Epithelial cell of esophagus (primary cell): ENCODE measurements at regions not wholly inside any gene's neighbourhood (a gene's known extent, or its start where the extent isn't known, plus 50 kb on each side); places are given as distances from the start of the nearest gene placed in this dataset.
"Not testable (repeated sequence)": the region's sequence is repeated elsewhere in the genome, so short reads cannot be mapped to it uniquely, and the experiment has no call there.

Source experiments
- DNase-seq: peaks from one replicate; pipeline ENCODE4 v3.0.0; 2010; ENCODE audit warnings: low read depth
- H3K4me3 ChIP-seq: 2 replicates; pipeline ENCODE4 v1.5.1; 2011; ENCODE audit warnings: mild to moderate bottlenecking, low read length, control low read depth
- TF ChIP-seq, protein P1 (sequence below): IDR thresholded peaks from 2 replicates; pipeline ENCODE4 v1.5.1; 2011; ENCODE audit warnings: low read depth, mild to moderate bottlenecking, low read length, control low read depth, inconsistent platforms; ENCODE audit not compliant: insufficient read depth; ENCODE audit errors: missing control alignments

DNA sequence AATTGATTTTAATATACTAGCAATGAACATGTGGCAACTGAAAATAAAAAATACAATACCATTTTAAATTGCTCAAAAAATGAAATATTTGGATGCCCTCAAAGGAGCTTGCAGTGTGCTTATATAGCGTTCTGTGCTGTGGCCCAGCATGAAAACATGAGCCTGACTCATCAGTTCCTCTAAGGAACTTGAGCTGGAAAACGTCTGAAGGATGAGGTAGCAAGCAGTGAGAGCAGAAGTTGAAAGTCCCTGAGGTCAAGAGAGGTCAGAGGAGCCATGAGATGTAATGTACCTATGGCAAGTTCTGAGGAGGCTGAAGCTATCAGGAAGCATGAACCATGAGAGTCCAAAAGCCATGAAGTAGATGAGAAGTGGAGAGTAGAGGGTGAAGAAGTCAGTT is 59.7 kb downstream of the HMGB3 start:
- no peak overlapping the region for H3K4me3 ChIP-seq
- DNase-seq = no peak
- TF ChIP-seq, protein P1, sequence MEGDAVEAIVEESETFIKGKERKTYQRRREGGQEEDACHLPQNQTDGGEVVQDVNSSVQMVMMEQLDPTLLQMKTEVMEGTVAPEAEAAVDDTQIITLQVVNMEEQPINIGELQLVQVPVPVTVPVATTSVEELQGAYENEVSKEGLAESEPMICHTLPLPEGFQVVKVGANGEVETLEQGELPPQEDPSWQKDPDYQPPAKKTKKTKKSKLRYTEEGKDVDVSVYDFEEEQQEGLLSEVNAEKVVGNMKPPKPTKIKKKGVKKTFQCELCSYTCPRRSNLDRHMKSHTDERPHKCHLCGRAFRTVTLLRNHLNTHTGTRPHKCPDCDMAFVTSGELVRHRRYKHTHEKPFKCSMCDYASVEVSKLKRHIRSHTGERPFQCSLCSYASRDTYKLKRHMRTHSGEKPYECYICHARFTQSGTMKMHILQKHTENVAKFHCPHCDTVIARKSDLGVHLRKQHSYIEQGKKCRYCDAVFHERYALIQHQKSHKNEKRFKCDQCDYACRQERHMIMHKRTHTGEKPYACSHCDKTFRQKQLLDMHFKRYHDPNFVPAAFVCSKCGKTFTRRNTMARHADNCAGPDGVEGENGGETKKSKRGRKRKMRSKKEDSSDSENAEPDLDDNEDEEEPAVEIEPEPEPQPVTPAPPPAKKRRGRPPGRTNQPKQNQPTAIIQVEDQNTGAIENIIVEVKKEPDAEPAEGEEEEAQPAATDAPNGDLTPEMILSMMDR = no peak

- H3K4me3 ChIP-seq, DNase-seq: not testable (repeated sequence)
Observed at GRCh38 chrX:151066373-151066772, 83.2 kb downstream of the HMGB3 start.

- TF ChIP-seq, protein P1 = no peak
- no peak for DNase-seq
- no peak overlapping the region for H3K4me3 ChIP-seq
Observed at GRCh38 chrX:151073767-151074166, 90.6 kb downstream of the HMGB3 start.

DNA sequence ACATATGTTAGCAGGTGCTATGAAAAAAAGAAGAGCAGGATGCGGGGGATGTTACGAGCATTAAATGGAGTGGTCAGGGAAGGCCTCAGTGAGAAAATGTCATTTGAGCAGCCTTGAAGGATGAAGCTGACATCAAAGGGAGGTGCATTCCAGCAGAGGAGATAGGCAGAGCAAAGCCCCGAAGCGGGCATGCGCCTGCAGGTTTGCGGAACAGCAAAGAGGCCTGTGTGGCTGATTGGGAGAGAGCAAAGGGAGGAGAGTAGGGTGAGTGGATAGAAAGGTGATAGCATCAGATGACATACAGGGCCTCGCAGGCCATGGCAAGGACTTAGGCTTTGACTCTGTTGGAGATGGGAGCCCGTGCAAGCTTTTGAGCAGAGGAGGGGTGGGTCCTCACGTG is 95.4 kb upstream of the GPR50 start:
- H3K4me3 ChIP-seq = no peak overlapping the region
- TF ChIP-seq, protein P1 = no peak
- no peak for DNase-seq

DNA sequence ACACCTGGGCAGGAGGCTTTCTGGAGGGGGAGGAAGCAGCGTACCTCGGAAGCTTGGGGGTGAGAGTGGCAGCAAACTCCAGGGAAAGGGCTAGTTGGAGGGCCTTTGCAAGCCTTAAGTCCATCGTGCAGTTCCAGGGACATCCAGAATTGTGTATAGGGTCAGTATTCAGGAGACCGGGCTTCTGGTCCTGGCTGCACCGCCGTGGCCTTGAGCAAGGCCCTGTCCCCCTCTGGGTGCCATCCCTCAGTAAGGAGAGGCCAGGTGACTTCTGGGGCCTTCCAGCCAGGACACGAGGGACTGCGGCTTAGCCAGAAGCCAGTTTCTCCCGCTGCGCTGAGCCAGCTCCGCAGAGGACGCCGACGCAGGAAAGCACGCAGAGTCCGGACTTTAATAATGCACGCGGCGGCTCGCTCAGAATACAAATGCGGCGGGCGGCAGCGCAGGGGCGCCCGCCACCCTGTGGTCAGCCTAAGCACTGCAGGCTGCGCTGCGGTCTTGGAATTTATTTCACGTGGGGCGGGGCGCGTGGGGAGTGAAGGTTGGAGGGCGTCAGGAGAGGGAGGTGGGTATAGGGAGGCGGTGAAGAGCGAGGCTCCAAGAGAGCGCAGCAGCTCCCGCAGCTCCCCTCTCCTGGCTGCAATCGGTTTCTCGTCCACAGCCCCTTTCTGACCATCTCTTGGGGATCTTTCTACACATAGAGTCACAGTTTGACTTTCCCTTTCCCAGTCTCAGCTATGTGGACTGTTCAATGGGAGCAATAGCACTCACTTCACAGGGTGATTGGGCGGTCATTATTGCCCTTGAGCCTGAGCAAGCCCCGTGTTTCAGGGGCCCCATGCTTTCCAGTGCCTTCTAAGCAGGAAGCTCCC is 94.1 kb upstream of the GPR50 start:
- no peak overlapping the region for H3K4me3 ChIP-seq
- TF ChIP-seq, protein P1 = peak; percentile 79
- DNase-seq = peak; percentile 49

DNA sequence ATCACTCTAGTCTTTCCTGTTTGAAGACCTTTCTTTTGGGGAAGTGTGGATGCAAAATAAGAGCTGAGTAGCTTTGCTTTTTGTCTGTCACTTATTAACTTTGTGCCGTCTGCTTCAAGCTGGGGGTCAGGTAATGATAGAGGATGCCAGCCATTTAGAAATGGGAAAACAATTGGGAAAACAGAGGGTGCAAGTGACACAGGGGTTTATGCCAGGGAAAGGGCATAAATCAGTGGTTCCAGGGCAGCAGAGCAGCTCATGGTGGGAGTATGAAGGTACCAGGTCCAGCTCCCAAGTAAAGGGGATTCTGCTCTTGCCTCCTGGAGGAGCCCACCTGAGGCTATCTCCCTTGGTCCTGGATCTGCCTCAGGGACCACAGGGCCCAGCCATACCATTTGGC is 91.9 kb upstream of the GPR50 start:
- H3K4me3 ChIP-seq = no peak overlapping the region
- DNase-seq = no peak
- TF ChIP-seq, protein P1 = no peak

GRCh38 chrX:151085207-151085606 is 91.2 kb upstream of the GPR50 start:
- no peak for DNase-seq
- TF ChIP-seq, protein P1 = no peak
- H3K4me3 ChIP-seq = no peak overlapping the region
